NCI-H146 treated with DMSO at 0.1 percent for 48 hours (cell line): ENCODE measurements at regions not wholly inside any gene's neighbourhood (a gene's known extent, or its start where the extent isn't known, plus 50 kb on each side); places are given as distances from the start of the nearest gene placed in this dataset.
"Not testable (repeated sequence)": the region's sequence is repeated elsewhere in the genome, so short reads cannot be mapped to it uniquely, and the experiment has no call there.

Experiments
- DNase-seq: peaks from one replicate; lab custom pipeline; 2025; ENCODE audit not compliant: unreplicated experiment; lab: John Stamatoyannopoulos, UW

GRCh38 chr13:65540175-65540574, 1690.0 kb downstream of the PCDH9 start:
- no peak for DNase-seq

- no peak for DNase-seq
Measured at GRCh38 chr13:65535370-65535769, 1694.8 kb downstream of the PCDH9 start.

- DNase-seq, result no peak
Measured at GRCh38 chr13:65532231-65532630, 1697.9 kb downstream of the PCDH9 start.

GRCh38 chr13:65530688-65531087, 1699.4 kb downstream of the PCDH9 start:
- DNase-seq, result no peak

GRCh38 chr13:65529541-65529940, 1700.6 kb downstream of the PCDH9 start:
- DNase-seq, result no peak

- no peak for DNase-seq
Measured at GRCh38 chr13:65508745-65509144, 1721.4 kb downstream of the PCDH9 start.

- no peak for DNase-seq
Measured at GRCh38 chr13:65508338-65508737, 1721.8 kb downstream of the PCDH9 start.

GRCh38 chr13:65505941-65506340, 1724.2 kb downstream of the PCDH9 start:
- no peak for DNase-seq

- DNase-seq, result no peak
Measured at GRCh38 chr13:65504213-65504612, 1725.9 kb downstream of the PCDH9 start.

GRCh38 chr13:65500481-65500880, 1729.7 kb downstream of the PCDH9 start:
- DNase-seq, result no peak

- no peak for DNase-seq
Measured at GRCh38 chr13:65499256-65499655, 1730.9 kb downstream of the PCDH9 start.

GRCh38 chr13:65497265-65497664, 1732.9 kb downstream of the PCDH9 start:
- DNase-seq, result no peak

GRCh38 chr13:65490725-65491124, 1739.4 kb downstream of the PCDH9 start:
- DNase-seq, result not testable (repeated sequence)

- DNase-seq, result no peak
Measured at GRCh38 chr13:65488606-65489005, 1741.5 kb downstream of the PCDH9 start.

GRCh38 chr13:65479692-65480091, 1750.4 kb downstream of the PCDH9 start:
- DNase-seq, result no peak

- no peak for DNase-seq
Measured at GRCh38 chr13:65473196-65473595, 1756.9 kb downstream of the PCDH9 start.

- no peak for DNase-seq
Measured at GRCh38 chr13:65472336-65472735, 1757.8 kb downstream of the PCDH9 start.

- DNase-seq, result no peak
Measured at GRCh38 chr13:65470781-65471180, 1759.4 kb downstream of the PCDH9 start.

GRCh38 chr13:65468628-65469027, 1761.5 kb downstream of the PCDH9 start:
- DNase-seq, result no peak

- no peak for DNase-seq
Measured at GRCh38 chr13:65461590-65461989, 1768.5 kb downstream of the PCDH9 start.

- no peak for DNase-seq
Measured at GRCh38 chr13:65460136-65460535, 1770.0 kb downstream of the PCDH9 start.

- peak; percentile 51 for DNase-seq
Measured at GRCh38 chr13:65456150-65456912, 1773.8 kb downstream of the PCDH9 start.

- DNase-seq, result no peak
Measured at GRCh38 chr13:65454403-65454802, 1775.7 kb downstream of the PCDH9 start.
